Uterus (tissue), 3 donors: ENCODE measurements at regions not wholly inside any gene's neighbourhood (a gene's known extent, or its start where the extent isn't known, plus 50 kb on each side); places are given as distances from the start of the nearest gene placed in this dataset.
"Not testable (repeated sequence)": the region's sequence is repeated elsewhere in the genome, so short reads cannot be mapped to it uniquely, and the experiment has no call there.

Source experiments
- DNase-seq, 2 donors: peaks; one replicate each; pipeline ENCODE4 v3.0.0-alpha.2; 2019 to 2020
- H3K27ac ChIP-seq, 2 donors: fragments of 200-600 bp; sonication (generic); 1 replicate in 1 of 2; 2 replicates in 1 of 2; pipeline ENCODE4 v1.5.1; 2016 to 2018
- H3K27me3 ChIP-seq, 2 donors: fragments of 200-600 bp; sonication (generic); one replicate each; pipeline ENCODE4 v1.5.1; 2018 to 2019; ENCODE audit warnings: control low read depth in 1 of 2
- H3K36me3 ChIP-seq, 2 donors: fragments of 200-600 bp; sonication (generic); one replicate each; pipeline ENCODE4 v1.5.1; 2019; ENCODE audit warnings: control low read depth in 1 of 2
- H3K4me1 ChIP-seq, 2 donors: fragments of 200-600 bp; sonication (generic); one replicate each; pipeline ENCODE4 v1.5.1; 2018 to 2019; ENCODE audit warnings: control low read depth in 1 of 2
- H3K4me3 ChIP-seq, 2 donors: fragments of 200-600 bp; sonication (generic); 1 replicate in 1 of 2; 2 replicates in 1 of 2; pipeline ENCODE4 v1.5.1; 2018 to 2019; ENCODE audit warnings: mild to moderate bottlenecking in 1 of 2
- H3K9me3 ChIP-seq, 2 donors: fragments of 200-600 bp; sonication (generic); one replicate each; pipeline ENCODE4 v1.5.1; 2019; ENCODE audit warnings: control low read depth in 1 of 2
- POLR2A ChIP-seq, 2 donors: fragments of 450-650 bp; IDR thresholded peaks; one replicate each; pipeline ENCODE4 v1.6.1; 2016; ENCODE audit warnings: antibody characterized with exemption in 2 of 2, mild to moderate bottlenecking in 1 of 2, moderate library complexity in 1 of 2
- intact Hi-C: fragments of 100-400 bp; cut with DNase I; formaldehyde crosslinking; loops from one replicate; pipeline ENCODE4 v1.15.1; 2023; ENCODE audit warnings: low total_unique reads
- TF ChIP-seq, protein P1 (sequence below), 4 experiments: fragments of 200-600 bp in 2 of 4; fragments of 450-650 bp in 2 of 4; sonication (generic) in 2 of 4; IDR thresholded peaks; one replicate each; pipeline ENCODE4 v1.5.1; 2016 to 2019; ENCODE audit warnings: antibody characterized with exemption in 4 of 4, mild to moderate bottlenecking in 2 of 4, moderate library complexity in 1 of 4
- donor health status: DM: yes; HTN: yes; CAD: no.

GRCh38 chr9:27676827-27677226 is 103.5 kb upstream of the C9orf72 start:
- Histone ChIP-seq H3K4me1 (no peaks in the 10 kb centered on the region), H3K27ac (no peak overlapping the region), H3K9me3 (no peaks in the 10 kb centered on the region), H3K36me3 (no peaks in the 10 kb centered on the region), H3K4me3 (no peak overlapping the region), H3K27me3 (no peaks in the 10 kb centered on the region)
- intact Hi-C loops: no loop called here
- TF ChIP-seq, protein P1, sequence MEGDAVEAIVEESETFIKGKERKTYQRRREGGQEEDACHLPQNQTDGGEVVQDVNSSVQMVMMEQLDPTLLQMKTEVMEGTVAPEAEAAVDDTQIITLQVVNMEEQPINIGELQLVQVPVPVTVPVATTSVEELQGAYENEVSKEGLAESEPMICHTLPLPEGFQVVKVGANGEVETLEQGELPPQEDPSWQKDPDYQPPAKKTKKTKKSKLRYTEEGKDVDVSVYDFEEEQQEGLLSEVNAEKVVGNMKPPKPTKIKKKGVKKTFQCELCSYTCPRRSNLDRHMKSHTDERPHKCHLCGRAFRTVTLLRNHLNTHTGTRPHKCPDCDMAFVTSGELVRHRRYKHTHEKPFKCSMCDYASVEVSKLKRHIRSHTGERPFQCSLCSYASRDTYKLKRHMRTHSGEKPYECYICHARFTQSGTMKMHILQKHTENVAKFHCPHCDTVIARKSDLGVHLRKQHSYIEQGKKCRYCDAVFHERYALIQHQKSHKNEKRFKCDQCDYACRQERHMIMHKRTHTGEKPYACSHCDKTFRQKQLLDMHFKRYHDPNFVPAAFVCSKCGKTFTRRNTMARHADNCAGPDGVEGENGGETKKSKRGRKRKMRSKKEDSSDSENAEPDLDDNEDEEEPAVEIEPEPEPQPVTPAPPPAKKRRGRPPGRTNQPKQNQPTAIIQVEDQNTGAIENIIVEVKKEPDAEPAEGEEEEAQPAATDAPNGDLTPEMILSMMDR (IDR thresholded peaks at IDR 0.05): no peak
- TF ChIP-seq POLR2A (IDR thresholded peaks at IDR 0.05): no peak
- DNase-seq: no peak

GRCh38 chr9:27679338-27679737 is 106.1 kb upstream of the C9orf72 start:
- H3K27me3 ChIP-seq: no peaks in the 10 kb centered on the region
- no peak for TF ChIP-seq POLR2A (IDR thresholded peaks at IDR 0.05)
- DNase-seq: no peak
- H3K9me3 ChIP-seq: no peaks in the 10 kb centered on the region
- intact Hi-C loops: no loop called here
- H3K27ac ChIP-seq: no peak overlapping the region
- no peaks in the 10 kb centered on the region for H3K4me1 ChIP-seq
- no peak overlapping the region for H3K4me3 ChIP-seq
- no peaks in the 10 kb centered on the region for H3K36me3 ChIP-seq

DNA sequence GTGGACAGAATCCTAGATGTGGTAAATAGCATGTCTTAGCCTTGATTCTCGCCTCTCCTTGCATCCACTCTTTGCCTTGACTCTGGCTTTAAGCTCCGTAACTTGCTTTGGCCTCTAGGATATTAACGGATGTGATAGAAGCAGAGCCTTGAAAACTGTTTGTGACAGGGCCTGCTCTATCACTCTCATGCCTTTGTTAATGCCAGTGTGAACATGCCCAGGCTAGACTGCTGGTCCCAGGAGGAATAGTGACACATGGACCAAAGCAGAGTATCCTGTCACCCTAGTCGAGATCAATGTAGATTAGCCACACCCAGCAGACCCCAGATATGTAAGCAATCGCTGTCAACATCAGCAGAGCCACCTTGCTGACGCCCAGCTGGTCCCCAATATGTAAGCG is 109.9 kb upstream of the C9orf72 start:
- intact Hi-C loops: no loop called here
- H3K27ac ChIP-seq: no peak overlapping the region
- DNase-seq: no peak

GRCh38 chr9:27688954-27689353 is 115.7 kb upstream of the C9orf72 start:
- no peak for TF ChIP-seq POLR2A (IDR thresholded peaks at IDR 0.05)
- TF ChIP-seq, protein P1 (IDR thresholded peaks at IDR 0.05): no peak
- no peaks in the 10 kb centered on the region for H3K4me1 ChIP-seq
- intact Hi-C loops: no loop called here
- DNase-seq: no peak
- no peaks in the 10 kb centered on the region for H3K36me3 ChIP-seq
- H3K27ac ChIP-seq: no peak overlapping the region
- H3K4me3 ChIP-seq: no peak overlapping the region
- H3K9me3 ChIP-seq: no peaks in the 10 kb centered on the region
- H3K27me3 ChIP-seq: no peaks in the 10 kb centered on the region

More for the DNA sequence above, 109.9 kb upstream of the C9orf72 start:
- H3K4me3 ChIP-seq: no peak overlapping the region
- no peaks in the 10 kb centered on the region for H3K9me3 ChIP-seq
- H3K4me1 ChIP-seq: no peaks in the 10 kb centered on the region
- TF ChIP-seq, protein P1 (IDR thresholded peaks at IDR 0.05): no peak
- TF ChIP-seq POLR2A (IDR thresholded peaks at IDR 0.05): no peak
- no peaks in the 10 kb centered on the region for H3K36me3 ChIP-seq
- H3K27me3 ChIP-seq: no peaks in the 10 kb centered on the region

DNA sequence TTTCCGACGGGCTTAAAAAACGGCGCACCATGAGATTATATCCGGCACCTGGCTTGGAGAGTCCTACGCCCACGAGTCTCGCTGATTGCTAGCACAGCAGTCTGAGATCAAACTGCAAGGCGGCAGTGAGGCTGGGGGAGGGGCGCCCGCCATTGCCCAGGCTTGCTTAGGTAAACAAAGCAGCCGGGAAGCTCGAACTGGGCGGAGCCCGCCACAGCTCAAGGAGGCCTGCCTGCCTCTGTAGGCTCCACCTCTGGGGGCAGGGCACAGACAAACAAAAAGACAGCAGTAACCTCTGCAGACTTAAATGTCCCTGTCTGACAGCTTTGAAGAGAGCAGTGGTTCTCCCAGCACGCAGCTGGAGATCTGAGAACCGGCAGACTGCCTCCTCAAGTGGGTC is 117.5 kb upstream of the C9orf72 start:
- DNase-seq, H3K36me3 ChIP-seq, H3K4me1 ChIP-seq, intact Hi-C loops, H3K9me3 ChIP-seq, H3K4me3 ChIP-seq, H3K27me3 ChIP-seq, H3K27ac ChIP-seq: not testable (repeated sequence)

- no peaks in the 10 kb centered on the region for H3K4me1 ChIP-seq
- H3K36me3 ChIP-seq: no peaks in the 10 kb centered on the region
- H3K4me3 ChIP-seq: no peak overlapping the region
- no peak overlapping the region for H3K27ac ChIP-seq
- H3K9me3 ChIP-seq: no peaks in the 10 kb centered on the region
- no peaks in the 10 kb centered on the region for H3K27me3 ChIP-seq
- no peak for DNase-seq
- TF ChIP-seq, protein P1 (IDR thresholded peaks at IDR 0.05): no peak
- TF ChIP-seq POLR2A (IDR thresholded peaks at IDR 0.05): no peak
- intact Hi-C loops: no loop called here
These were observed 126.3 kb upstream of the C9orf72 start for GRCh38 chr9:27699621-27700020.
